Neural progenitor cell (in vitro differentiated cells): ENCODE measurements at regions not wholly inside any gene's neighbourhood (a gene's known extent, or its start where the extent isn't known, plus 50 kb on each side); places are given as distances from the start of the nearest gene placed in this dataset.

ENCODE experiments used
- DNase-seq: peaks from one replicate; pipeline ENCODE4 v3.0.0-alpha.2; 2016; ENCODE audit warnings: low spot score
- H2AFZ ChIP-seq: fragments of 200-600 bp; sonication (generic); replicated peaks from 2 replicates; pipeline ENCODE4 v1.6.1; 2016; ENCODE audit warnings: antibody characterized with exemption
- H3F3A ChIP-seq: fragments of 200-600 bp; sonication (generic); 2 replicates; pipeline ENCODE4 v1.6.1; 2016; ENCODE audit warnings: antibody characterized with exemption, low read depth
- H3K27ac ChIP-seq: fragments of 200-600 bp; sonication (generic); 2 replicates; pipeline ENCODE4 v1.5.1; 2016; ENCODE audit warnings: mild to moderate bottlenecking
- H3K27me3 ChIP-seq: fragments of 200-600 bp; sonication (generic); 2 replicates; pipeline ENCODE4 v1.6.1; 2016; ENCODE audit warnings: mild to moderate bottlenecking, moderate library complexity
- H3K36me3 ChIP-seq: fragments of 200-600 bp; sonication (generic); 2 replicates; pipeline ENCODE4 v1.5.1; 2016
- H3K4me1 ChIP-seq: fragments of 200-600 bp; sonication (generic); 2 replicates; pipeline ENCODE4 v1.6.1; 2016; ENCODE audit warnings: mixed run types
- H3K4me2 ChIP-seq: fragments of 200-600 bp; sonication (generic); 2 replicates; pipeline ENCODE4 v1.6.1; 2016
- H3K4me3 ChIP-seq: fragments of 200-600 bp; sonication (generic); 2 replicates; pipeline ENCODE4 v1.5.1; 2016
- H3K79me2 ChIP-seq: fragments of 200-600 bp; sonication (generic); 2 replicates; pipeline ENCODE4 v1.6.1; 2016; ENCODE audit warnings: low read depth
- H3K9ac ChIP-seq: fragments of 200-600 bp; sonication (generic); 2 replicates; pipeline ENCODE4 v1.6.1; 2016
- H3K9me3 ChIP-seq: fragments of 200-600 bp; sonication (generic); 2 replicates; pipeline ENCODE4 v1.5.1; 2016; ENCODE audit warnings: low read depth
- H4K20me1 ChIP-seq: fragments of 200-600 bp; sonication (generic); 2 replicates; pipeline ENCODE4 v1.6.1; 2016; ENCODE audit warnings: low read depth
- H3K27ac Mint-ChIP-seq: 3 replicates; pipeline ENCODE4 v1.8.0; 2021; ENCODE audit warnings: mixed read lengths
- H3K27me3 Mint-ChIP-seq: 2 replicates; pipeline ENCODE4 v1.8.0; 2022; ENCODE audit warnings: low read depth, mild to moderate bottlenecking, inconsistent platforms, moderate library complexity, mixed read lengths; ENCODE audit not compliant: insufficient read depth
- H3K36me3 Mint-ChIP-seq: 3 replicates; pipeline ENCODE4 v1.8.0; 2021; ENCODE audit warnings: mixed read lengths
- H3K4me1 Mint-ChIP-seq: 3 replicates; pipeline ENCODE4 v1.8.0; 2021; ENCODE audit warnings: mixed read lengths
- H3K4me3 Mint-ChIP-seq: 3 replicates; pipeline ENCODE4 v1.8.0; 2021; ENCODE audit warnings: mild to moderate bottlenecking, moderate library complexity, mixed read lengths
- H3K9me3 Mint-ChIP-seq: 3 replicates; pipeline ENCODE4 v1.8.0; 2020; ENCODE audit warnings: mixed read lengths
- EZH2 ChIP-seq: fragments of 200-600 bp; sonication (generic); IDR thresholded peaks from 2 replicates; pipeline ENCODE4 v1.6.1; 2017; ENCODE audit warnings: antibody characterized with exemption, mild to moderate bottlenecking, moderate library complexity
- EZH2phosphoT487 ChIP-seq: fragments of 200-600 bp; sonication (generic); IDR thresholded peaks from 2 replicates; pipeline ENCODE4 v1.6.1; 2017; ENCODE audit warnings: antibody characterized with exemption
- TF ChIP-seq, protein P1 (sequence below): fragments of 200-600 bp; sonication (generic); IDR thresholded peaks from 2 replicates; pipeline ENCODE4 v1.5.1; 2017; ENCODE audit warnings: antibody characterized with exemption, mild to moderate bottlenecking

DNA sequence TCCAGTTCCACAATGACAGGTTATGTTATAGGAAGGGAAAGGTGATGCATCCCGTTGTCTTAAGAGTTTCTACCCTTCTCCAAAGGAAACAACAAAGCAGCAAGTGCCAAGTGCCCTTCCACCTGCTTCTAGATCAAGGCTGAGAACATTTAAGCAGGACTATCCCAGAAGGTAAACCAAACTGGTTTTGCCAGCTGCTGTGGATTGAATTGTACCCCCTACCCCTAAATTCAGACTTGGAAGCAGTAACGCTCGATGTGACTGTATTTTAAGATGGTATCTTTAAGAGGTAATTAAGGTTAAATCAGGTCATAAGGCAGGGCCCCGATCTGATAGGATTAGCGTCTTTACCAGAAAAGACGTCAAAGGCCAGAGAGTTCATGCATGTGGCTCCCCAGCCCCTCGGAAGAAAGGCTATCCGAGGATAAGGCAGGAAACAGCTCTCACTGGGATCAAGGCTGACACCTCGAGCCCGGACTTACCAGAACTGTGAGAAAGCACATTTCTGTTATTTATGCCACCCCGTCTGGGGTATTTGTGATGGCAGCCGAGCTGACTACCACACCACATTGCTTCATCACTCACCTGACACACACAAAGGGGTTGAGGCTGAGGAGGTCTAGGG, 179.1 kb upstream of the RAI14 start:
- Histone ChIP-seq H2AFZ (no peak overlapping the region), H3K9ac (no peak overlapping the region), H3F3A (peaks cover 8% of the 10 kb centered on the region), H3K4me3 (no peak overlapping the region), H3K27me3 (no peaks in the 10 kb centered on the region), H3K27ac (no peak overlapping the region), H3K4me1 (peaks cover 15% of the 10 kb centered on the region), H3K36me3 (no peaks in the 10 kb centered on the region), H4K20me1 (no peaks in the 10 kb centered on the region), H3K4me2 (no peak overlapping the region), H3K79me2 (no peaks in the 10 kb centered on the region), H3K9me3 (no peaks in the 10 kb centered on the region)
- no peak for DNase-seq
- Mint-ChIP-seq H3K9me3 (peaks cover 19% of the 10 kb centered on the region), H3K4me1 (peaks cover 7% of the 10 kb centered on the region), H3K36me3 (no peaks in the 10 kb centered on the region), H3K27me3 (peaks cover 3% of the 10 kb centered on the region), H3K4me3 (no peak overlapping the region), H3K27ac (no peak overlapping the region)
- TF ChIP-seq, protein P1, sequence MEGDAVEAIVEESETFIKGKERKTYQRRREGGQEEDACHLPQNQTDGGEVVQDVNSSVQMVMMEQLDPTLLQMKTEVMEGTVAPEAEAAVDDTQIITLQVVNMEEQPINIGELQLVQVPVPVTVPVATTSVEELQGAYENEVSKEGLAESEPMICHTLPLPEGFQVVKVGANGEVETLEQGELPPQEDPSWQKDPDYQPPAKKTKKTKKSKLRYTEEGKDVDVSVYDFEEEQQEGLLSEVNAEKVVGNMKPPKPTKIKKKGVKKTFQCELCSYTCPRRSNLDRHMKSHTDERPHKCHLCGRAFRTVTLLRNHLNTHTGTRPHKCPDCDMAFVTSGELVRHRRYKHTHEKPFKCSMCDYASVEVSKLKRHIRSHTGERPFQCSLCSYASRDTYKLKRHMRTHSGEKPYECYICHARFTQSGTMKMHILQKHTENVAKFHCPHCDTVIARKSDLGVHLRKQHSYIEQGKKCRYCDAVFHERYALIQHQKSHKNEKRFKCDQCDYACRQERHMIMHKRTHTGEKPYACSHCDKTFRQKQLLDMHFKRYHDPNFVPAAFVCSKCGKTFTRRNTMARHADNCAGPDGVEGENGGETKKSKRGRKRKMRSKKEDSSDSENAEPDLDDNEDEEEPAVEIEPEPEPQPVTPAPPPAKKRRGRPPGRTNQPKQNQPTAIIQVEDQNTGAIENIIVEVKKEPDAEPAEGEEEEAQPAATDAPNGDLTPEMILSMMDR = no peak
- TF ChIP-seq EZH2phosphoT487 (no peak), EZH2 (no peak)

DNA sequence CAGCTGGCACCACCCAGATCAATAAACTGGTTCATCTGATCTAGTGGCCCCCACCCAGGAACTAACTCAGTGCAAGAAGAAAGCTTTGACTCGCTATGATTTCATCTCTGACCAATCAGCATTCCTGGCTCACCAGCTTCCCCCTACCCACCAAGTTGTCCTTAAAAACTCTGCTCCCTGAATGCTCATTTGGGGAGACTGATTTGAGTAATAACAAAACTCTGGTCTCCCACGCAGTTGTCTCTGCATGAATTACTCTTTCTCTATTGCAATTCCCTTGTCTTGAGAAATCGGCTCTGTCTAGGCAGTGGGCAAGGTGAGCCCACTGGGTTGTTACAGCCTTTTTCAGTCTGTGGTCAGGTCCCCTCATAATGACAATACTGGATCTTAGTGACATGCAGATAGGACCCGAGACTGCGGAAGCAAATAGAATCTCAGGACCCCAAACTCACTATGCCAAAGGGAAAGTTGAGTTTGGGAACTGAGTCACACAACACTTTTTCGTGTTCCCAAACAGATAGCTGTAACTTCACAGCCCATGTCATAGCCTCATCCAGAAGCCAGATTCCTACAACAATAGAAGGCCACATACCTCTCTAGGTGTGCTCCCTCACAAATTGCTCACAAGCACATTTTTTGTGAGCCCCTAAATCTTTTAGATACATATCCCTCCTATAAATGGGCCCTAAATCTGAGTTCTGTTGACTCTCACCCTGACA, 175.2 kb upstream of the RAI14 start:
- TF ChIP-seq, protein P1 = no peak
- no peak for TF ChIP-seq EZH2
- TF ChIP-seq EZH2phosphoT487 = no peak
- H3K36me3 Mint-ChIP-seq = peaks cover 2% of the 10 kb centered on the region

DNA sequence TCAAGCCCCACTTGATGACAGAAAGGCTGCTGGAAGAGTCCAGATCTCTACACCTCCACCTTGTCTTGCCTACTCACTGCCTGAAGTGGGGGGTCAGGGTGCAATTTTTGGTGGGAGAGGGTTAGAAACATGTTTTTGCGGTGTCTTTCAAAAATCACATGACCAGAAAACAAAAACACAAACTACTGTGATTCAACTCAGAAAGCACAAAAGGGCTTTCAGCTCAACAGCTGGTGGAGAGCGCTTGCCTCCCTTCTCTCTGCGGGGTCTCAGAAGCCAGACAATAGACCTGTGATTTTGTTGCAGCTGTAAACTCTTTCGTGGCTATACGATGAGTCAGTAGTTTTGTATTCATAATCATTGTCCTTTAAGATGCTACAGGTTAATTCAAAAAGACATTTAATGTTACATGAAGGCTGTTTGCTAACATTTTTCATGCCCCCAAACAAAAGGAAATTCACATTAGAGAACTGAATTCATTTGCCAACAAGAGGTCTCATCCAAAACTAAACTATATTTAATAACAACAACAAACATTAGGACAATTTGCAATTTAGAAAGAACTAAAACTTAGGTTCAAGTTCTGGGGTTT, 172.6 kb upstream of the RAI14 start:
- Mint-ChIP-seq H3K27me3 (peaks cover 4% of the 10 kb centered on the region), H3K9me3 (peaks cover 21% of the 10 kb centered on the region), H3K4me3 (no peak overlapping the region), H3K27ac (peak overlapping the region; percentile 93), H3K4me1 (peaks cover 31% of the 10 kb centered on the region), H3K36me3 (peaks cover 2% of the 10 kb centered on the region)
- no peak overlapping the region for H3K4me3 ChIP-seq
- H3K27me3 ChIP-seq = no peaks in the 10 kb centered on the region
- H3K9ac ChIP-seq = no peak overlapping the region
- no peaks in the 10 kb centered on the region for H3K36me3 ChIP-seq
- peaks cover 26% of the 10 kb centered on the region for H3K4me1 ChIP-seq
- H3K79me2 ChIP-seq = no peaks in the 10 kb centered on the region
- peak overlapping the region; percentile 66 for H3K4me2 ChIP-seq
- DNase-seq = peak; percentile 79
- no peaks in the 10 kb centered on the region for H4K20me1 ChIP-seq
- TF ChIP-seq EZH2 (no peak), EZH2phosphoT487 (no peak)
- TF ChIP-seq, protein P1 = no peak
- H2AFZ ChIP-seq = no peak overlapping the region
- peak overlapping the region; percentile 49 for H3K27ac ChIP-seq
- H3F3A ChIP-seq = peaks cover 14% of the 10 kb centered on the region
- H3K9me3 ChIP-seq = no peaks in the 10 kb centered on the region

More for the DNA sequence above, 175.2 kb upstream of the RAI14 start:
- peaks cover 26% of the 10 kb centered on the region for H3K4me1 ChIP-seq
- H3K27ac Mint-ChIP-seq = peak overlapping the region; percentile 50
- no peak overlapping the region for H3K4me3 Mint-ChIP-seq
- no peak overlapping the region for H2AFZ ChIP-seq
- peaks cover 21% of the 10 kb centered on the region for H3K9me3 Mint-ChIP-seq
- H3K27me3 ChIP-seq = no peaks in the 10 kb centered on the region
- H3K27me3 Mint-ChIP-seq = peaks cover 7% of the 10 kb centered on the region
- no peaks in the 10 kb centered on the region for H3K36me3 ChIP-seq
- peaks cover 14% of the 10 kb centered on the region for H3F3A ChIP-seq
- H3K9ac ChIP-seq = no peak overlapping the region
- no peak overlapping the region for H3K4me2 ChIP-seq
- no peak for DNase-seq
- no peak overlapping the region for H3K4me3 ChIP-seq
- H3K9me3 ChIP-seq = no peaks in the 10 kb centered on the region
- H3K79me2 ChIP-seq = no peaks in the 10 kb centered on the region
- H3K27ac ChIP-seq = no peak overlapping the region
- H3K4me1 Mint-ChIP-seq = peaks cover 28% of the 10 kb centered on the region
- H4K20me1 ChIP-seq = no peaks in the 10 kb centered on the region
